Right atrium auricular region (tissue), 2 donors: ENCODE measurements at regions not wholly inside any gene's neighbourhood (a gene's known extent, or its start where the extent isn't known, plus 50 kb on each side); places are given as distances from the start of the nearest gene placed in this dataset.

ENCODE experiments used
- DNase-seq: peaks from one replicate; pipeline ENCODE4 v3.0.0-alpha.2; 2019; ENCODE audit warnings: low spot score
- H3K27ac ChIP-seq, 2 donors: fragments of 200-600 bp; sonication (generic); 1 replicate in 1 of 2; 2 replicates in 1 of 2; pipeline ENCODE4 v1.5.1; 2016 to 2019
- H3K27me3 ChIP-seq, 2 donors: fragments of 200-600 bp; sonication (generic); one replicate each; pipeline versions ENCODE4 v1.5.1 to v1.6.0; 2017 to 2019
- H3K36me3 ChIP-seq: fragments of 200-600 bp; sonication (generic); one replicate; pipeline ENCODE4 v1.5.1; 2016
- H3K4me1 ChIP-seq, 2 donors: fragments of 200-600 bp; sonication (generic); one replicate each; pipeline versions ENCODE4 v1.5.1 to v1.6.0; 2017 to 2019
- H3K4me3 ChIP-seq, 2 donors: fragments of 200-600 bp; sonication (generic); 1 replicate in 1 of 2; 2 replicates in 1 of 2; pipeline ENCODE4 v1.5.1; 2017 to 2019; ENCODE audit warnings: mild to moderate bottlenecking in 1 of 2, moderate library complexity in 1 of 2
- H3K9me3 ChIP-seq, 2 donors: fragments of 200-600 bp; sonication (generic); one replicate each; pipeline ENCODE4 v1.5.1; 2019
- TF ChIP-seq, protein P1 (sequence below), 2 donors: fragments of 200-600 bp; sonication (generic); IDR thresholded peaks; one replicate each; pipeline ENCODE4 v1.5.1; 2019; ENCODE audit warnings: antibody characterized with exemption in 2 of 2

DNA sequence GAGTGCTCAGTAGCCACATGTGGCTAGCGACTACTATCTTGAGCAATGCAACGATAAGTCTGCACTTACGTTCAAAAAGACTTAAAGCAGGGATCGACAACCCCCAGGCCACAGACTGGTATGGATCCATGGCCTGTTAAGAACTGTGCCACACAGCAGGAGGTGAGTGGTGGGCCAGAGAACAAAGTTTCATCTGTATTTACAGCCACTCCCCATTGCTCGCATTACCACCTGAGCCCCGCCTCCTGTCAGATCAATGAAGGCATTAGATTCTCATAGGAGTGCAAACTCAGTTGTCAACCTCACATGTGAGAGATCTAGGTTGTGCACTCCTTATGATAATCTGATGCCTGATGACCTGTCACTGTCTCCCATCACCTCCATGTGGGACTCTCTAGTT, 103.6 kb upstream of the ZRANB2 start:
- Histone ChIP-seq H3K9me3 (no peaks in the 10 kb centered on the region), H3K36me3 (no peaks in the 10 kb centered on the region), H3K4me1 (no peaks in the 10 kb centered on the region)

GRCh38 chr1:71179997-71180396, 99.2 kb upstream of the ZRANB2 start:
- TF ChIP-seq, protein P1, sequence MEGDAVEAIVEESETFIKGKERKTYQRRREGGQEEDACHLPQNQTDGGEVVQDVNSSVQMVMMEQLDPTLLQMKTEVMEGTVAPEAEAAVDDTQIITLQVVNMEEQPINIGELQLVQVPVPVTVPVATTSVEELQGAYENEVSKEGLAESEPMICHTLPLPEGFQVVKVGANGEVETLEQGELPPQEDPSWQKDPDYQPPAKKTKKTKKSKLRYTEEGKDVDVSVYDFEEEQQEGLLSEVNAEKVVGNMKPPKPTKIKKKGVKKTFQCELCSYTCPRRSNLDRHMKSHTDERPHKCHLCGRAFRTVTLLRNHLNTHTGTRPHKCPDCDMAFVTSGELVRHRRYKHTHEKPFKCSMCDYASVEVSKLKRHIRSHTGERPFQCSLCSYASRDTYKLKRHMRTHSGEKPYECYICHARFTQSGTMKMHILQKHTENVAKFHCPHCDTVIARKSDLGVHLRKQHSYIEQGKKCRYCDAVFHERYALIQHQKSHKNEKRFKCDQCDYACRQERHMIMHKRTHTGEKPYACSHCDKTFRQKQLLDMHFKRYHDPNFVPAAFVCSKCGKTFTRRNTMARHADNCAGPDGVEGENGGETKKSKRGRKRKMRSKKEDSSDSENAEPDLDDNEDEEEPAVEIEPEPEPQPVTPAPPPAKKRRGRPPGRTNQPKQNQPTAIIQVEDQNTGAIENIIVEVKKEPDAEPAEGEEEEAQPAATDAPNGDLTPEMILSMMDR (IDR thresholded peaks at IDR 0.05): no peak
- H3K9me3 ChIP-seq: no peaks in the 10 kb centered on the region
- H3K36me3 ChIP-seq: no peaks in the 10 kb centered on the region
- H3K27me3 ChIP-seq: no peaks in the 10 kb centered on the region
- H3K4me3 ChIP-seq: no peak overlapping the region
- no peak overlapping the region for H3K27ac ChIP-seq
- no peak for DNase-seq
- H3K4me1 ChIP-seq: no peaks in the 10 kb centered on the region

More for the DNA sequence above, 103.6 kb upstream of the ZRANB2 start:
- DNase-seq: no peak
- TF ChIP-seq, protein P1 (IDR thresholded peaks at IDR 0.05): no peak
- Histone ChIP-seq H3K27ac (no peak overlapping the region), H3K4me3 (no peak overlapping the region), H3K27me3 (no peaks in the 10 kb centered on the region)

DNA sequence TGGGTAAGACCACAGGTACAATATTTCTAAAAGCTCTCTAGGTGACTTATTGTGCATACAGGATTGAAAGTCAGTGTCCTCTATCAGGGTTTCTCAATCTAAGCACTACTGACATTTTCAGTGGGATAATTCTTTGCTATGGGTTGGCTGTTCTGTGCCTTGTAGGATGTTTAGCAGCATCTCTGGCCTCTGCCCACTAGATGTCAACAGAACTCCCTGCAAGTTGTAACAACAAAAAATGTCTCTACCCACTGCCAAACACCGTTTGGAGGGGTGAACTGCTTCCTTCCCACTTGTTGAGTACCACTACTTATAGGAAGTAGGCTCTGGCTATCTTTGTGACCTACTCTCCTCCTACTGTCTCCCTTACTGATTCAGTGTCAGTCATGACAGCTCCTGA, 90.1 kb upstream of the ZRANB2 start:
- no peak overlapping the region for H3K27ac ChIP-seq
- no peaks in the 10 kb centered on the region for H3K27me3 ChIP-seq
- H3K4me3 ChIP-seq: no peak overlapping the region
- no peaks in the 10 kb centered on the region for H3K36me3 ChIP-seq
- TF ChIP-seq, protein P1 (IDR thresholded peaks at IDR 0.05): no peak
- H3K9me3 ChIP-seq: no peaks in the 10 kb centered on the region
- no peak for DNase-seq
- H3K4me1 ChIP-seq: no peaks in the 10 kb centered on the region

DNA sequence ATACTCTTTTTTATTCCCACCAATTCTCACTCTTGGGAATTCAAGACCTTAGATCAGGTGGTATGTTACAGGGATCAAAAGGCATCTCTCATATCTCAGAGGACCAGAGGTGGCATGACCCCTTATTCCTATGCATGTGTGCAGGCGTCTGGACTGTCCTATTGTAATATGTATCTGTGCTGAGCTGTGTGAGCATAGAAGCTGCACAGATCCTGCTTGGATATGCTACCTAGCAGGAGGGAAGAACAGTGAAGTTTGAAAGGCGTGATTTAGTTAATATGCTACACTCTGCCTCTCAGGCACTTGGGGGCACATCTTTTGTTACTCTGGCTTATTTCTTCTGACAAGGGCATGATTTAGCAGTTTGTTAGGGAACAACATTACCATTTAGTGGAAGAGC, 86.7 kb upstream of the ZRANB2 start:
- Histone ChIP-seq H3K27ac (no peak overlapping the region), H3K4me1 (no peaks in the 10 kb centered on the region), H3K36me3 (no peaks in the 10 kb centered on the region), H3K9me3 (no peaks in the 10 kb centered on the region), H3K4me3 (no peak overlapping the region), H3K27me3 (no peaks in the 10 kb centered on the region)
- no peak for DNase-seq
- TF ChIP-seq, protein P1 (IDR thresholded peaks at IDR 0.05): no peak

GRCh38 chr1:71166178-71167173, 85.6 kb upstream of the ZRANB2 start:
- no peak for DNase-seq
- Histone ChIP-seq H3K9me3 (no peaks in the 10 kb centered on the region), H3K4me3 (no peak overlapping the region), H3K4me1 (no peaks in the 10 kb centered on the region), H3K36me3 (no peaks in the 10 kb centered on the region), H3K27ac (no peak overlapping the region), H3K27me3 (no peaks in the 10 kb centered on the region)
- TF ChIP-seq, protein P1 (IDR thresholded peaks at IDR 0.05): no peak
